GM12878 (cell line): ENCODE measurements at regions not wholly inside any gene's neighbourhood (a gene's known extent, or its start where the extent isn't known, plus 50 kb on each side); places are given as distances from the start of the nearest gene placed in this dataset.

Source experiments
- ATAC-seq: fragments of 200-7000 bp; cut with Tn5 transposase; 3 replicates; pipeline ENCODE4 v1.9.1; 2020; ENCODE audit warnings: mild to moderate bottlenecking, moderate library complexity
- BruUV-seq: library from RNA; stranded (reverse); fragments of 400-500 nt; replicated peaks from 2 replicates; lab custom pipeline; 2021; lab: Mats Ljungman, UMichigan
- CTCF ChIA-PET: fragments of 300-600 bp; sonication (Branson Sonifier 250); formaldehyde crosslinking; extraction: SDS; loops from one replicate; lab custom pipeline; 2021; ENCODE audit warnings: inconsistent platforms; lab: Yijun Ruan, JAX
- POLR2A ChIA-PET: fragments of 350-600 bp; formaldehyde crosslinking; extraction: SDS; loops from one replicate; lab custom pipeline; 2021; ENCODE audit warnings: inconsistent platforms; lab: Charles Lee
- RAD21 ChIA-PET: fragments of 300-600 bp; sonication (Branson Sonifier 250); formaldehyde crosslinking; loops from one replicate; lab custom pipeline; 2023; ENCODE audit warnings: antibody characterized with exemption; ENCODE audit not compliant: unreplicated experiment; lab: Charles Lee
- SMC1A ChIA-PET: fragments of 300-600 bp; sonication (Branson Sonifier 250); formaldehyde crosslinking; loops from one replicate; lab custom pipeline; 2023; ENCODE audit not compliant: unreplicated experiment, uncharacterized antibody; lab: Charles Lee
- DNase-seq: peaks from one replicate; pipeline ENCODE4 v3.0.0-alpha.2; 2011; ENCODE audit warnings: low read depth, low spot score
- FAIRE-seq: peaks from 3 replicates; lab custom pipeline; 2011; peaks lifted over from hg19 to GRCh38; lab: Jason Lieb, UNC
- H2AFZ ChIP-seq: 2 replicates; pipeline ENCODE4 v1.6.0; 2011; ENCODE audit warnings: low read depth, low read length, control low read depth; ENCODE audit not compliant: control insufficient read depth
- H3K27ac ChIP-seq: 2 replicates; pipeline ENCODE4 v1.5.1; 2011; ENCODE audit warnings: control low read depth; ENCODE audit not compliant: control insufficient read depth, insufficient read depth
- H3K27me3 ChIP-seq, 2 experiments: replicated peaks in 1 of 2; 2 replicates each; pipeline versions ENCODE4 v1.6.0 to v1.6.1; 2011; ENCODE audit warnings: low read length in 1 of 2; ENCODE audit not compliant: control insufficient read depth in 2 of 2, insufficient read depth in 2 of 2
- H3K36me3 ChIP-seq, 2 experiments: 2 replicates each; pipeline ENCODE4 v1.5.1; 2011; ENCODE audit warnings: low read length in 1 of 2; ENCODE audit not compliant: control insufficient read depth in 2 of 2, insufficient read depth in 2 of 2
- H3K4me1 ChIP-seq: 2 replicates; pipeline ENCODE4 v1.6.1; 2011; ENCODE audit warnings: mild to moderate bottlenecking, low read length, moderate library complexity, mixed read lengths; ENCODE audit not compliant: control insufficient read depth, insufficient read depth
- H3K4me2 ChIP-seq: 2 replicates; pipeline ENCODE4 v1.6.0; 2011; ENCODE audit warnings: control low read depth; ENCODE audit not compliant: control insufficient read depth, insufficient read depth
- H3K4me3 ChIP-seq: fragments of 200-600 bp; sonication (generic); 2 replicates; pipeline ENCODE4 v1.5.1; 2016
- H3K79me2 ChIP-seq: 2 replicates; pipeline ENCODE4 v1.6.0; 2011; ENCODE audit warnings: low read length; ENCODE audit not compliant: control insufficient read depth, insufficient read depth
- H3K9ac ChIP-seq: 2 replicates; pipeline ENCODE4 v1.8.0; 2011; ENCODE audit warnings: low read length, control low read depth, mixed read lengths; ENCODE audit not compliant: control insufficient read depth, insufficient read depth
- H3K9me3 ChIP-seq: replicated peaks from 3 replicates; pipeline ENCODE4 v1.5.1; 2011; ENCODE audit warnings: mild to moderate bottlenecking, low read length; ENCODE audit not compliant: control insufficient read depth, insufficient read depth
- H4K20me1 ChIP-seq: 2 replicates; pipeline ENCODE4 v1.6.0; 2011; ENCODE audit not compliant: control insufficient read depth, insufficient read depth
- ESRRA ChIP-seq: IDR thresholded peaks from 2 replicates; pipeline ENCODE4 v1.6.1; 2012; ENCODE audit warnings: mild to moderate bottlenecking, low read length, improper control_type of control experiment
- FOXM1 ChIP-seq: IDR thresholded peaks from 2 replicates; pipeline ENCODE4 v1.6.1; 2012; ENCODE audit warnings: low read depth, mild to moderate bottlenecking, inconsistent platforms, low read length, moderate library complexity
- GABPA ChIP-seq: IDR thresholded peaks from 2 replicates; pipeline ENCODE4 v1.6.1; 2014; ENCODE audit warnings: antibody characterized with exemption, low read depth, mild to moderate bottlenecking, inconsistent platforms
- KAT2A ChIP-seq: conservative IDR thresholded peaks from 2 replicates; pipeline ENCODE4 v1.6.1; 2011; ENCODE audit warnings: low read depth, low read length; ENCODE audit not compliant: control insufficient read depth
- NFXL1 ChIP-seq: fragments of 450-650 bp; IDR thresholded peaks from 2 replicates; pipeline ENCODE4 v1.6.1; 2017; ENCODE audit warnings: antibody characterized with exemption, mild to moderate bottlenecking, borderline replicate concordance
- PML ChIP-seq: IDR thresholded peaks from 2 replicates; pipeline ENCODE4 v1.6.1; 2012; ENCODE audit warnings: low read length, inconsistent platforms
- RB1 ChIP-seq: fragments of 450-650 bp; formaldehyde crosslinking; IDR thresholded peaks from 2 replicates; pipeline ENCODE4 v1.6.1; 2017; ENCODE audit warnings: mild to moderate bottlenecking, borderline replicate concordance
- SIN3A ChIP-seq: IDR thresholded peaks from 2 replicates; pipeline ENCODE4 v1.6.1; 2012; ENCODE audit warnings: low read depth, low read length, improper control_type of control experiment
- SMAD5 ChIP-seq: IDR thresholded peaks from 2 replicates; pipeline ENCODE4 v1.6.1; 2016; ENCODE audit warnings: antibody characterized with exemption, low read depth
- SMC3 ChIP-seq: IDR thresholded peaks from 2 replicates; pipeline ENCODE4 v1.6.1; 2011; ENCODE audit warnings: low read length, improper control_type of control experiment, borderline replicate concordance
- TAF1 ChIP-seq: IDR thresholded peaks from 2 replicates; pipeline ENCODE4 v1.6.1; 2011; ENCODE audit warnings: mild to moderate bottlenecking, low read depth, low read length, borderline replicate concordance
- TCF3 ChIP-seq: IDR thresholded peaks from 2 replicates; pipeline ENCODE4 v1.6.1; 2012; ENCODE audit warnings: low read depth, mild to moderate bottlenecking, low read length, borderline replicate concordance; ENCODE audit not compliant: insufficient read depth
- TCF7 ChIP-seq: IDR thresholded peaks from 2 replicates; pipeline ENCODE4 v1.6.1; 2014; ENCODE audit warnings: antibody characterized with exemption, borderline replicate concordance
- WGBS: methylation state at CpG from one replicate; pipeline ENCODE4 v1.1.6; 2016; ENCODE audit warnings: low lambda C conversion rate; ENCODE audit not compliant: insufficient replicate concordance, insufficient coverage; ENCODE audit errors: missing lambda C conversion rate; 5-methylcytosine and 5-hydroxymethylcytosine counted together
- in situ Hi-C: fragments of 300-500 bp; cut with MboI; formaldehyde crosslinking; loops from 9 replicates; pipeline ENCODE4 v1.14.3; 2018; ENCODE audit warnings: mixed read lengths
- intact Hi-C: fragments of 100-400 bp; cut with micrococcal nuclease; formaldehyde crosslinking; loops from one replicate; pipeline ENCODE4 v1.14.2; 2022; ENCODE audit not compliant: unreplicated experiment
- TF ChIP-seq, protein P1 (sequence below): IDR thresholded peaks from 2 replicates; pipeline ENCODE4 v1.6.1; 2011; ENCODE audit warnings: borderline replicate concordance, low read depth, mild to moderate bottlenecking, moderate library complexity, mixed read lengths, low read length; ENCODE audit not compliant: insufficient read depth; ENCODE audit errors: extremely low read length
- TF ChIP-seq, protein P2 (sequence below): fragments of 450-650 bp; formaldehyde crosslinking; IDR thresholded peaks from 2 replicates; pipeline ENCODE4 v1.4.0; 2022; ENCODE audit warnings: mild to moderate bottlenecking, moderate library complexity
- TF ChIP-seq, protein P3 (sequence below): fragments of 450-650 bp; IDR thresholded peaks from 2 replicates; pipeline ENCODE4 v1.6.1; 2017; ENCODE audit warnings: mild to moderate bottlenecking, moderate library complexity

DNA sequence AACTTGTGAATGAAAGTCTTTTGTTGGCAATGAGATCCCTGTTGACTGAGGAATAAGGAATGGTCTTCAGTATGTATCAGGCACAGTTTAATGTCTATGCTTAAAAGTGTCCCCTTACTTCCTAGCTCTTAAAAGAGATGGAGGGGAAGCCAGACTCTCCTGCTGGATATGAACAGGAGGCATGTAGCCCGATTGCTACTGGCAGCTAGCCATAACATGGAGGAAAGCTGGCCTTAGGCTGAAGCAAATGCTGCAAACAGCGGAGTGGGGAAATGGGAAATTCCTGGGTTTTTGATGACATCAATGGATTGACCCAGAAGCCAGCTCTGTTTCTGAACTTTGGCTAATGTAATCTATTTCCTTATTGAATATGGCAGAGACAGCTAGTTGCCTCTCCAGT lies 266.1 kb downstream of the SLC4A3 start:
- no peaks in the 10 kb centered on the region for H4K20me1 ChIP-seq
- FAIRE-seq = no peak
- in situ Hi-C loops (no loop called here), intact Hi-C loops (no loop called here)
- TF ChIP-seq TAF1 (no peak), SIN3A (no peak), KAT2A (no peak), RB1 (no peak), GABPA (no peak), NFXL1 (no peak), SMC3 (no peak), FOXM1 (no peak), ESRRA (no peak), PML (no peak), TCF7 (no peak), TCF3 (no peak), SMAD5 (no peak)
- TF ChIP-seq, protein P1, sequence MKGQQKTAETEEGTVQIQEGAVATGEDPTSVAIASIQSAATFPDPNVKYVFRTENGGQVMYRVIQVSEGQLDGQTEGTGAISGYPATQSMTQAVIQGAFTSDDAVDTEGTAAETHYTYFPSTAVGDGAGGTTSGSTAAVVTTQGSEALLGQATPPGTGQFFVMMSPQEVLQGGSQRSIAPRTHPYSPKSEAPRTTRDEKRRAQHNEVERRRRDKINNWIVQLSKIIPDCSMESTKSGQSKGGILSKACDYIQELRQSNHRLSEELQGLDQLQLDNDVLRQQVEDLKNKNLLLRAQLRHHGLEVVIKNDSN = no peak
- TF ChIP-seq, protein P2, sequence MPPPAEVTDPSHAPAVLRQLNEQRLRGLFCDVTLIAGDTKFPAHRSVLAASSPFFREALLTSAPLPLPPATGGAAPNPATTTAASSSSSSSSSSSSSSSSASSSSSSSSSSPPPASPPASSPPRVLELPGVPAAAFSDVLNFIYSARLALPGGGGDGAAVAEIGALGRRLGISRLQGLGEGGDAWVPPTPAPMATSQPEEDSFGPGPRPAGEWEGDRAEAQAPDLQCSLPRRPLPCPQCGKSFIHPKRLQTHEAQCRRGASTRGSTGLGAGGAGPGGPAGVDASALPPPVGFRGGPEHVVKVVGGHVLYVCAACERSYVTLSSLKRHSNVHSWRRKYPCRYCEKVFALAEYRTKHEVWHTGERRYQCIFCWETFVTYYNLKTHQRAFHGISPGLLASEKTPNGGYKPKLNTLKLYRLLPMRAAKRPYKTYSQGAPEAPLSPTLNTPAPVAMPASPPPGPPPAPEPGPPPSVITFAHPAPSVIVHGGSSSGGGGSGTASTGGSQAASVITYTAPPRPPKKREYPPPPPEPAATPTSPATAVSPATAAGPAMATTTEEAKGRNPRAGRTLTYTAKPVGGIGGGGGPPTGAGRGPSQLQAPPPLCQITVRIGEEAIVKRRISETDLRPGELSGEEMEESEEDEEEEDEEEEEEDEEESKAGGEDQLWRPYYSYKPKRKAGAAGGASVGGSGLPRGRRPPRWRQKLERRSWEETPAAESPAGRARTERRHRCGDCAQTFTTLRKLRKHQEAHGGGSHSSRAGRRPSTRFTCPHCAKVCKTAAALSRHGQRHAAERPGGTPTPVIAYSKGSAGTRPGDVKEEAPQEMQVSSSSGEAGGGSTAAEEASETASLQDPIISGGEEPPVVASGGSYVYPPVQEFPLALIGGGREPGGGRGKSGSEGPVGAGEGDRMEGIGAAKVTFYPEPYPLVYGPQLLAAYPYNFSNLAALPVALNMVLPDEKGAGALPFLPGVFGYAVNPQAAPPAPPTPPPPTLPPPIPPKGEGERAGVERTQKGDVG (CRISPR knock-in tag) = no peak
- TF ChIP-seq, protein P3, sequence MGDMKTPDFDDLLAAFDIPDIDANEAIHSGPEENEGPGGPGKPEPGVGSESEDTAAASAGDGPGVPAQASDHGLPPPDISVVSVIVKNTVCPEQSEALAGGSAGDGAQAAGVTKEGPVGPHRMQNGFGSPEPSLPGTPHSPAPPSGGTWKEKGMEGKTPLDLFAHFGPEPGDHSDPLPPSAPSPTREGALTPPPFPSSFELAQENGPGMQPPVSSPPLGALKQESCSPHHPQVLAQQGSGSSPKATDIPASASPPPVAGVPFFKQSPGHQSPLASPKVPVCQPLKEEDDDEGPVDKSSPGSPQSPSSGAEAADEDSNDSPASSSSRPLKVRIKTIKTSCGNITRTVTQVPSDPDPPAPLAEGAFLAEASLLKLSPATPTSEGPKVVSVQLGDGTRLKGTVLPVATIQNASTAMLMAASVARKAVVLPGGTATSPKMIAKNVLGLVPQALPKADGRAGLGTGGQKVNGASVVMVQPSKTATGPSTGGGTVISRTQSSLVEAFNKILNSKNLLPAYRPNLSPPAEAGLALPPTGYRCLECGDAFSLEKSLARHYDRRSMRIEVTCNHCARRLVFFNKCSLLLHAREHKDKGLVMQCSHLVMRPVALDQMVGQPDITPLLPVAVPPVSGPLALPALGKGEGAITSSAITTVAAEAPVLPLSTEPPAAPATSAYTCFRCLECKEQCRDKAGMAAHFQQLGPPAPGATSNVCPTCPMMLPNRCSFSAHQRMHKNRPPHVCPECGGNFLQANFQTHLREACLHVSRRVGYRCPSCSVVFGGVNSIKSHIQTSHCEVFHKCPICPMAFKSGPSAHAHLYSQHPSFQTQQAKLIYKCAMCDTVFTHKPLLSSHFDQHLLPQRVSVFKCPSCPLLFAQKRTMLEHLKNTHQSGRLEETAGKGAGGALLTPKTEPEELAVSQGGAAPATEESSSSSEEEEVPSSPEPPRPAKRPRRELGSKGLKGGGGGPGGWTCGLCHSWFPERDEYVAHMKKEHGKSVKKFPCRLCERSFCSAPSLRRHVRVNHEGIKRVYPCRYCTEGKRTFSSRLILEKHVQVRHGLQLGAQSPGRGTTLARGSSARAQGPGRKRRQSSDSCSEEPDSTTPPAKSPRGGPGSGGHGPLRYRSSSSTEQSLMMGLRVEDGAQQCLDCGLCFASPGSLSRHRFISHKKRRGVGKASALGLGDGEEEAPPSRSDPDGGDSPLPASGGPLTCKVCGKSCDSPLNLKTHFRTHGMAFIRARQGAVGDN = no peak
- RAD21 ChIA-PET = no interaction called here
- no peaks in the 10 kb centered on the region for H3K27me3 ChIP-seq
- H3K4me2 ChIP-seq = no peak overlapping the region
- no peaks in the 10 kb centered on the region for H3K79me2 ChIP-seq
- CTCF ChIA-PET = no interaction called here
- H3K36me3 ChIP-seq = no peaks in the 10 kb centered on the region
- no peak for ATAC-seq
- H3K4me1 ChIP-seq = no peaks in the 10 kb centered on the region
- POLR2A ChIA-PET = no interaction called here
- no peak for DNase-seq
- WGBS = 0% methylated on average over 2 of the region's 2 CpGs
- H3K9ac ChIP-seq = no peak overlapping the region
- H3K9me3 ChIP-seq = no peaks in the 10 kb centered on the region
- no peak overlapping the region for H3K4me3 ChIP-seq
- H3K27ac ChIP-seq = no peak overlapping the region
- no TSS peak for BruUV-seq
- no peak overlapping the region for H2AFZ ChIP-seq
- SMC1A ChIA-PET = no interaction called here
